ENCODE measurements at regions not wholly inside any gene's neighbourhood (a gene's known extent, or its start where the extent isn't known, plus 50 kb on each side); places are given as distances from the start of the nearest gene placed in this dataset.

DNA sequence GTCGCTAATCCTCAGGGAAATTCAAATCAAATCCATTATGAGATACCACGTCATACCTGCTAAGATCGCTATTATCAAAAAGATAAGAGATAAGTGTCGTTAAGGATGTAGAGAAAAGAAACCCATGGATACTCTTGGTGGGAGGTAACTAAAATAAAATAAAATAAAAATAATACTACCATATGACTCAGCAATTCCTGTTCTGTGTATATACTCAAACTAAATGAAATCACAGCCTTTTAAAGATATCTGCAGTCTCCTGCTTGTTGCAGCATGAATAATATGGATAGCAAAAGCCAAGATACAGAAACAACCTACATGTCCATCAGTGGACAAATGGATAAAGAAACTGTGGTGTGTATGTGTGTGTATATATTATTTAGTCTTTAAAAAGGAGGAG lies 105.8 kb upstream of the IL15 start:
- ATAC-seq (no peak), DNase-seq (ENCODE audit: low spot score) (no peak)
- TF ChIP-seq ETV6 (CRISPR knock-in tag; IDR thresholded peaks at IDR 0.05) = no peak
- no peak for TF ChIP-seq ZNF416 (CRISPR knock-in tag; IDR thresholded peaks at IDR 0.05)
- TF ChIP-seq, protein P1, sequence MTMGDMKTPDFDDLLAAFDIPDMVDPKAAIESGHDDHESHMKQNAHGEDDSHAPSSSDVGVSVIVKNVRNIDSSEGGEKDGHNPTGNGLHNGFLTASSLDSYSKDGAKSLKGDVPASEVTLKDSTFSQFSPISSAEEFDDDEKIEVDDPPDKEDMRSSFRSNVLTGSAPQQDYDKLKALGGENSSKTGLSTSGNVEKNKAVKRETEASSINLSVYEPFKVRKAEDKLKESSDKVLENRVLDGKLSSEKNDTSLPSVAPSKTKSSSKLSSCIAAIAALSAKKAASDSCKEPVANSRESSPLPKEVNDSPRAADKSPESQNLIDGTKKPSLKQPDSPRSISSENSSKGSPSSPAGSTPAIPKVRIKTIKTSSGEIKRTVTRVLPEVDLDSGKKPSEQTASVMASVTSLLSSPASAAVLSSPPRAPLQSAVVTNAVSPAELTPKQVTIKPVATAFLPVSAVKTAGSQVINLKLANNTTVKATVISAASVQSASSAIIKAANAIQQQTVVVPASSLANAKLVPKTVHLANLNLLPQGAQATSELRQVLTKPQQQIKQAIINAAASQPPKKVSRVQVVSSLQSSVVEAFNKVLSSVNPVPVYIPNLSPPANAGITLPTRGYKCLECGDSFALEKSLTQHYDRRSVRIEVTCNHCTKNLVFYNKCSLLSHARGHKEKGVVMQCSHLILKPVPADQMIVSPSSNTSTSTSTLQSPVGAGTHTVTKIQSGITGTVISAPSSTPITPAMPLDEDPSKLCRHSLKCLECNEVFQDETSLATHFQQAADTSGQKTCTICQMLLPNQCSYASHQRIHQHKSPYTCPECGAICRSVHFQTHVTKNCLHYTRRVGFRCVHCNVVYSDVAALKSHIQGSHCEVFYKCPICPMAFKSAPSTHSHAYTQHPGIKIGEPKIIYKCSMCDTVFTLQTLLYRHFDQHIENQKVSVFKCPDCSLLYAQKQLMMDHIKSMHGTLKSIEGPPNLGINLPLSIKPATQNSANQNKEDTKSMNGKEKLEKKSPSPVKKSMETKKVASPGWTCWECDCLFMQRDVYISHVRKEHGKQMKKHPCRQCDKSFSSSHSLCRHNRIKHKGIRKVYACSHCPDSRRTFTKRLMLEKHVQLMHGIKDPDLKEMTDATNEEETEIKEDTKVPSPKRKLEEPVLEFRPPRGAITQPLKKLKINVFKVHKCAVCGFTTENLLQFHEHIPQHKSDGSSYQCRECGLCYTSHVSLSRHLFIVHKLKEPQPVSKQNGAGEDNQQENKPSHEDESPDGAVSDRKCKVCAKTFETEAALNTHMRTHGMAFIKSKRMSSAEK (CRISPR knock-in tag; IDR thresholded peaks at IDR 0.05; ENCODE audit: borderline replicate concordance) = no peak
- TF ChIP-seq TP53 (CRISPR knock-in tag; IDR thresholded peaks at IDR 0.05) = no peak
- no peak for TF ChIP-seq RORB (CRISPR knock-in tag; IDR thresholded peaks at IDR 0.05)
- TF ChIP-seq NR2C2 (CRISPR knock-in tag; IDR thresholded peaks at IDR 0.05) = no peak
- TF ChIP-seq, protein P2, sequence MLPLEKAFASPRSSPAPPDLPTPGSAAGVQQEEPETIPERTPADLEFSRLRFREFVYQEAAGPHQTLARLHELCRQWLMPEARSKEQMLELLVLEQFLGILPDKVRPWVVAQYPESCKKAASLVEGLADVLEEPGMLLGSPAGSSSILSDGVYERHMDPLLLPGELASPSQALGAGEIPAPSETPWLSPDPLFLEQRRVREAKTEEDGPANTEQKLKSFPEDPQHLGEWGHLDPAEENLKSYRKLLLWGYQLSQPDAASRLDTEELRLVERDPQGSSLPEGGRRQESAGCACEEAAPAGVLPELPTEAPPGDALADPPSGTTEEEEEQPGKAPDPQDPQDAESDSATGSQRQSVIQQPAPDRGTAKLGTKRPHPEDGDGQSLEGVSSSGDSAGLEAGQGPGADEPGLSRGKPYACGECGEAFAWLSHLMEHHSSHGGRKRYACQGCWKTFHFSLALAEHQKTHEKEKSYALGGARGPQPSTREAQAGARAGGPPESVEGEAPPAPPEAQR (CRISPR knock-in tag; IDR thresholded peaks at IDR 0.05) = no peak
- TF ChIP-seq ZNF317 (CRISPR knock-in tag; IDR thresholded peaks at IDR 0.05; ENCODE audit: borderline replicate concordance, low read depth) = no peak
- no peak for TF ChIP-seq TEAD1 (CRISPR knock-in tag; IDR thresholded peaks at IDR 0.05)
- TF ChIP-seq, protein P3, sequence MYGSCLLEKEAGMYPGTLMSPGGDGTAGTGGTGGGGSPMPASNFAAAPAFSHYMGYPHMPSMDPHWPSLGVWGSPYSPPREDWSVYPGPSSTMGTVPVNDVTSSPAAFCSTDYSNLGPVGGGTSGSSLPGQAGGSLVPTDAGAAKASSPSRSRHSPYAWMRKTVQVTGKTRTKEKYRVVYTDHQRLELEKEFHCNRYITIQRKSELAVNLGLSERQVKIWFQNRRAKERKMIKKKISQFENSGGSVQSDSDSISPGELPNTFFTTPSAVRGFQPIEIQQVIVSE (CRISPR knock-in tag; IDR thresholded peaks at IDR 0.05; ENCODE audit: borderline replicate concordance) = no peak
- TF ChIP-seq RELA (CRISPR knock-in tag; IDR thresholded peaks at IDR 0.05; ENCODE audit: borderline replicate concordance) = no peak
- TF ChIP-seq MXD4 (CRISPR knock-in tag; IDR thresholded peaks at IDR 0.05; ENCODE audit: borderline replicate concordance) = no peak
- no peak for TF ChIP-seq ZNF219 (CRISPR knock-in tag; IDR thresholded peaks at IDR 0.05; ENCODE audit: borderline replicate concordance)
- TF ChIP-seq, protein P4, sequence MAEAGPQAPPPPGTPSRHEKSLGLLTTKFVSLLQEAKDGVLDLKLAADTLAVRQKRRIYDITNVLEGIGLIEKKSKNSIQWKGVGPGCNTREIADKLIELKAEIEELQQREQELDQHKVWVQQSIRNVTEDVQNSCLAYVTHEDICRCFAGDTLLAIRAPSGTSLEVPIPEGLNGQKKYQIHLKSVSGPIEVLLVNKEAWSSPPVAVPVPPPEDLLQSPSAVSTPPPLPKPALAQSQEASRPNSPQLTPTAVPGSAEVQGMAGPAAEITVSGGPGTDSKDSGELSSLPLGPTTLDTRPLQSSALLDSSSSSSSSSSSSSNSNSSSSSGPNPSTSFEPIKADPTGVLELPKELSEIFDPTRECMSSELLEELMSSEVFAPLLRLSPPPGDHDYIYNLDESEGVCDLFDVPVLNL (CRISPR knock-in tag; IDR thresholded peaks at IDR 0.05; ENCODE audit: borderline replicate concordance, low read depth) = no peak
- TF ChIP-seq, protein P5, sequence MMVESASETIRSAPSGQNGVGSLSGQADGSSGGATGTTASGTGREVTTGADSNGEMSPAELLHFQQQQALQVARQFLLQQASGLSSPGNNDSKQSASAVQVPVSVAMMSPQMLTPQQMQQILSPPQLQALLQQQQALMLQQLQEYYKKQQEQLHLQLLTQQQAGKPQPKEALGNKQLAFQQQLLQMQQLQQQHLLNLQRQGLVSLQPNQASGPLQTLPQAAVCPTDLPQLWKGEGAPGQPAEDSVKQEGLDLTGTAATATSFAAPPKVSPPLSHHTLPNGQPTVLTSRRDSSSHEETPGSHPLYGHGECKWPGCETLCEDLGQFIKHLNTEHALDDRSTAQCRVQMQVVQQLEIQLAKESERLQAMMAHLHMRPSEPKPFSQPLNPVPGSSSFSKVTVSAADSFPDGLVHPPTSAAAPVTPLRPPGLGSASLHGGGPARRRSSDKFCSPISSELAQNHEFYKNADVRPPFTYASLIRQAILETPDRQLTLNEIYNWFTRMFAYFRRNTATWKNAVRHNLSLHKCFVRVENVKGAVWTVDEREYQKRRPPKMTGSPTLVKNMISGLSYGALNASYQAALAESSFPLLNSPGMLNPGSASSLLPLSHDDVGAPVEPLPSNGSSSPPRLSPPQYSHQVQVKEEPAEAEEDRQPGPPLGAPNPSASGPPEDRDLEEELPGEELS (CRISPR knock-in tag; IDR thresholded peaks at IDR 0.05) = no peak
- TF ChIP-seq ESRRA (CRISPR knock-in tag; IDR thresholded peaks at IDR 0.05; ENCODE audit: borderline replicate concordance) = no peak
- no peak for TF ChIP-seq EMX1 (CRISPR knock-in tag; IDR thresholded peaks at IDR 0.05)
- TF ChIP-seq IRF2 (CRISPR knock-in tag; IDR thresholded peaks at IDR 0.05; ENCODE audit: borderline replicate concordance, low read depth) = no peak
- TF ChIP-seq ZNF263 (CRISPR knock-in tag; IDR thresholded peaks at IDR 0.05; ENCODE audit: low read depth) = no peak
- TF ChIP-seq, protein P6, sequence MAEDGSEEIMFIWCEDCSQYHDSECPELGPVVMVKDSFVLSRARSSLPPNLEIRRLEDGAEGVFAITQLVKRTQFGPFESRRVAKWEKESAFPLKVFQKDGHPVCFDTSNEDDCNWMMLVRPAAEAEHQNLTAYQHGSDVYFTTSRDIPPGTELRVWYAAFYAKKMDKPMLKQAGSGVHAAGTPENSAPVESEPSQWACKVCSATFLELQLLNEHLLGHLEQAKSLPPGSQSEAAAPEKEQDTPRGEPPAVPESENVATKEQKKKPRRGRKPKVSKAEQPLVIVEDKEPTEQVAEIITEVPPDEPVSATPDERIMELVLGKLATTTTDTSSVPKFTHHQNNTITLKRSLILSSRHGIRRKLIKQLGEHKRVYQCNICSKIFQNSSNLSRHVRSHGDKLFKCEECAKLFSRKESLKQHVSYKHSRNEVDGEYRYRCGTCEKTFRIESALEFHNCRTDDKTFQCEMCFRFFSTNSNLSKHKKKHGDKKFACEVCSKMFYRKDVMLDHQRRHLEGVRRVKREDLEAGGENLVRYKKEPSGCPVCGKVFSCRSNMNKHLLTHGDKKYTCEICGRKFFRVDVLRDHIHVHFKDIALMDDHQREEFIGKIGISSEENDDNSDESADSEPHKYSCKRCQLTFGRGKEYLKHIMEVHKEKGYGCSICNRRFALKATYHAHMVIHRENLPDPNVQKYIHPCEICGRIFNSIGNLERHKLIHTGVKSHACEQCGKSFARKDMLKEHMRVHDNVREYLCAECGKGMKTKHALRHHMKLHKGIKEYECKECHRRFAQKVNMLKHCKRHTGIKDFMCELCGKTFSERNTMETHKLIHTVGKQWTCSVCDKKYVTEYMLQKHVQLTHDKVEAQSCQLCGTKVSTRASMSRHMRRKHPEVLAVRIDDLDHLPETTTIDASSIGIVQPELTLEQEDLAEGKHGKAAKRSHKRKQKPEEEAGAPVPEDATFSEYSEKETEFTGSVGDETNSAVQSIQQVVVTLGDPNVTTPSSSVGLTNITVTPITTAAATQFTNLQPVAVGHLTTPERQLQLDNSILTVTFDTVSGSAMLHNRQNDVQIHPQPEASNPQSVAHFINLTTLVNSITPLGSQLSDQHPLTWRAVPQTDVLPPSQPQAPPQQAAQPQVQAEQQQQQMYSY (CRISPR knock-in tag; IDR thresholded peaks at IDR 0.05) = no peak
- CTCF ChIA-PET = no interaction called here
- no peaks in the 10 kb centered on the region for H3K27me3 Mint-ChIP-seq (ENCODE audit: low read depth)
- peaks cover 43% of the 10 kb centered on the region for H3K9me3 Mint-ChIP-seq
- POLR2A ChIA-PET = no interaction called here
- H3K27ac Mint-ChIP-seq = no peak overlapping the region
- peaks cover 7% of the 10 kb centered on the region for H3K36me3 Mint-ChIP-seq
- no peaks in the 10 kb centered on the region for H3K4me1 Mint-ChIP-seq
- H3K4me3 Mint-ChIP-seq = no peak overlapping the region

Measured in WTC11 (cell line).